A549 (cell line): ENCODE measurements at regions not wholly inside any gene's neighbourhood (a gene's known extent, or its start where the extent isn't known, plus 50 kb on each side); places are given as distances from the start of the nearest gene placed in this dataset.
"Not testable (repeated sequence)": the region's sequence is repeated elsewhere in the genome, so short reads cannot be mapped to it uniquely, and the experiment has no call there.

ENCODE experiments used
- ATAC-seq, 2 experiments: fragments of 200-7000 bp in 1 of 2; fragments of >200 bp in 1 of 2; cut with Nextera tagmentation in 1 of 2; cut with Tn5 transposase in 1 of 2; 3 replicates each; pipeline versions ENCODE4 v1.8.0 to v1.9.1; 2018 to 2020; ENCODE audit warnings: mild to moderate bottlenecking in 1 of 2, moderate library complexity in 1 of 2
- CTCF ChIA-PET: fragments of 300-600 bp; sonication (Branson Sonifier 250); formaldehyde crosslinking; extraction: SDS; loops from one replicate; lab custom pipeline; 2021; ENCODE audit warnings: antibody characterized with exemption, inconsistent platforms; lab: Yijun Ruan, JAX
- POLR2A ChIA-PET: fragments of 350-600 bp; formaldehyde crosslinking; extraction: SDS; loops from one replicate; lab custom pipeline; 2021; ENCODE audit warnings: antibody characterized with exemption, inconsistent platforms; lab: Yijun Ruan, JAX
- DNase-seq, 2 experiments: peaks; one replicate each; pipeline versions ENCODE4 v3.0.0 to v3.0.0-alpha.2; 2011 to 2016; ENCODE audit warnings: low read depth in 1 of 2, low spot score in 1 of 2
- FAIRE-seq: peaks from 2 replicates; lab custom pipeline; 2011; peaks lifted over from hg19 to GRCh38; lab: Jason Lieb, UNC
- H3K27ac ChIP-seq, 2 experiments: fragments of >200 bp; sonication (Bioruptor Twin); formaldehyde crosslinking; 3 replicates each; pipeline ENCODE4 v1.5.1; 2016 to 2017
- H3K4me1 ChIP-seq: fragments of >200 bp; sonication (Bioruptor Twin); formaldehyde crosslinking; 3 replicates; pipeline ENCODE4 v1.6.1; 2016
- H3K4me2 ChIP-seq: fragments of >200 bp; sonication (Bioruptor Twin); formaldehyde crosslinking; 3 replicates; pipeline ENCODE4 v1.6.1; 2016
- H3K4me3 ChIP-seq: fragments of >200 bp; sonication (Bioruptor Twin); formaldehyde crosslinking; 3 replicates; pipeline ENCODE4 v1.5.1; 2016
- H3K9me3 ChIP-seq: fragments of >200 bp; sonication (Bioruptor Twin); formaldehyde crosslinking; 3 replicates; pipeline ENCODE4 v1.6.1; 2016
- CBX2 ChIP-seq: fragments of 200-600 bp; sonication (generic); IDR thresholded peaks from 2 replicates; pipeline ENCODE4 v1.6.1; 2016; ENCODE audit warnings: low read depth, mild to moderate bottlenecking, borderline replicate concordance
- EHMT2 ChIP-seq: fragments of 200-600 bp; sonication (generic); IDR thresholded peaks from 2 replicates; pipeline ENCODE4 v1.6.1; 2016; ENCODE audit warnings: antibody characterized with exemption, low read depth, mild to moderate bottlenecking, moderate library complexity
- ESRRA ChIP-seq: fragments of 150-350 bp; IDR thresholded peaks from 2 replicates; pipeline ENCODE4 v1.6.1; 2014; ENCODE audit warnings: mild to moderate bottlenecking, low read length, borderline replicate concordance
- FOXS1 ChIP-seq: fragments of 250-450 bp; sonication (Bioruptor Pico); IDR thresholded peaks from 2 replicates; pipeline ENCODE4 v1.5.0; 2020; ENCODE audit warnings: mild to moderate bottlenecking, moderate library complexity
- GATA3 ChIP-seq: IDR thresholded peaks from 2 replicates; pipeline ENCODE4 v1.6.1; 2012; ENCODE audit warnings: borderline replicate concordance
- HEYL ChIP-seq: fragments of 250-450 bp; sonication (Bioruptor Pico); IDR thresholded peaks from 2 replicates; pipeline ENCODE4 v1.8.0; 2021; ENCODE audit warnings: mild to moderate bottlenecking, moderate library complexity
- PHF8 ChIP-seq: fragments of 200-600 bp; sonication (generic); IDR thresholded peaks from 2 replicates; pipeline ENCODE4 v1.6.1; 2016; ENCODE audit warnings: low read depth, mild to moderate bottlenecking, antibody characterized with exemption, moderate library complexity, borderline replicate concordance
- RAD21 ChIP-seq, 2 experiments: fragments of >200 bp in 1 of 2; sonication (Bioruptor Twin) in 1 of 2; formaldehyde crosslinking in 1 of 2; IDR thresholded peaks in 1 of 2; conservative IDR thresholded peaks in 1 of 2; 2 replicates in 1 of 2; 3 replicates in 1 of 2; pipeline ENCODE4 v1.6.1; 2012 to 2018; ENCODE audit warnings: inconsistent platforms in 1 of 2
- RARB ChIP-seq: fragments of 250-450 bp; sonication (Bioruptor Pico); IDR thresholded peaks from 2 replicates; pipeline ENCODE4 v1.8.0; 2021; ENCODE audit warnings: mild to moderate bottlenecking, moderate library complexity
- TP53 ChIP-seq: fragments of 250-450 bp; sonication (Bioruptor Pico); IDR thresholded peaks from 2 replicates; pipeline ENCODE4 v1.5.0; 2021; ENCODE audit warnings: mild to moderate bottlenecking, moderate library complexity
- ZNF302 ChIP-seq: fragments of 250-450 bp; sonication (Bioruptor Pico); IDR thresholded peaks from 2 replicates; pipeline ENCODE4 v1.9.0; 2021; ENCODE audit warnings: inconsistent platforms, mild to moderate bottlenecking, moderate library complexity
- WGBS: methylation state at CpG from one replicate; pipeline ENCODE4 v1.1.6; 2017; ENCODE audit errors: missing lambda C conversion rate; 5-methylcytosine and 5-hydroxymethylcytosine counted together
- TF ChIP-seq, protein P1 (sequence below): fragments of 200-600 bp; sonication (generic); IDR thresholded peaks from 2 replicates; pipeline ENCODE4 v1.6.1; 2016; ENCODE audit warnings: antibody characterized with exemption, mild to moderate bottlenecking, moderate library complexity
- TF ChIP-seq, protein P2 (sequence below): fragments of 450-650 bp; IDR thresholded peaks from 2 replicates; pipeline ENCODE4 v1.6.1; 2014; ENCODE audit warnings: antibody characterized with exemption
- TF ChIP-seq, protein P3 (sequence below): fragments of >200 bp; sonication (Bioruptor Twin); formaldehyde crosslinking; IDR thresholded peaks from 2 replicates; pipeline ENCODE4 v1.6.1; 2016
- TF ChIP-seq, protein P4 (sequence below): IDR thresholded peaks from 2 replicates; pipeline ENCODE4 v1.6.1; 2012; ENCODE audit warnings: low read depth, borderline replicate concordance
- TF ChIP-seq, protein P5 (sequence below): fragments of 250-450 bp; sonication (Bioruptor Pico); IDR thresholded peaks from 2 replicates; pipeline ENCODE4 v1.5.0; 2020; ENCODE audit warnings: low read depth, mild to moderate bottlenecking, moderate library complexity

DNA sequence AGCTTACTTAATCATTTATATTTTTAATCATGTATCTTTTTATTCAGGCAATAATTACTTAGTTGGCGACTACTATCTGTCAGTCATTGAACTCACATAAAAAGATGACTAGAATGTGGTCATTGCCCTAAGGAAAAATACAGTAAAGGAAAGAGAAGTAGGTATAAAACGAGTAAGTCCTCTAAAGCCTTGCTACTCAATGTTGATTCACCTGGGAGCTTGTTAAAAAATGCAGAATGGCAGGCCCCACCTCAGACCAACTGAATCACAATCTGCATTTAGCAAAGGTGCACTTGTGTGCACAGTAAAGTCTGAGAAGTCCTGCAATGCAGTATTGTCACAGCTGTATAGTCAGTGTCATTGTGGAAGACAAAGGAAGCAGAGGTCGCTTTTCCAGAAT, 592.4 kb downstream of the CSNK1G3 start (continued):
- TF ChIP-seq, protein P1, sequence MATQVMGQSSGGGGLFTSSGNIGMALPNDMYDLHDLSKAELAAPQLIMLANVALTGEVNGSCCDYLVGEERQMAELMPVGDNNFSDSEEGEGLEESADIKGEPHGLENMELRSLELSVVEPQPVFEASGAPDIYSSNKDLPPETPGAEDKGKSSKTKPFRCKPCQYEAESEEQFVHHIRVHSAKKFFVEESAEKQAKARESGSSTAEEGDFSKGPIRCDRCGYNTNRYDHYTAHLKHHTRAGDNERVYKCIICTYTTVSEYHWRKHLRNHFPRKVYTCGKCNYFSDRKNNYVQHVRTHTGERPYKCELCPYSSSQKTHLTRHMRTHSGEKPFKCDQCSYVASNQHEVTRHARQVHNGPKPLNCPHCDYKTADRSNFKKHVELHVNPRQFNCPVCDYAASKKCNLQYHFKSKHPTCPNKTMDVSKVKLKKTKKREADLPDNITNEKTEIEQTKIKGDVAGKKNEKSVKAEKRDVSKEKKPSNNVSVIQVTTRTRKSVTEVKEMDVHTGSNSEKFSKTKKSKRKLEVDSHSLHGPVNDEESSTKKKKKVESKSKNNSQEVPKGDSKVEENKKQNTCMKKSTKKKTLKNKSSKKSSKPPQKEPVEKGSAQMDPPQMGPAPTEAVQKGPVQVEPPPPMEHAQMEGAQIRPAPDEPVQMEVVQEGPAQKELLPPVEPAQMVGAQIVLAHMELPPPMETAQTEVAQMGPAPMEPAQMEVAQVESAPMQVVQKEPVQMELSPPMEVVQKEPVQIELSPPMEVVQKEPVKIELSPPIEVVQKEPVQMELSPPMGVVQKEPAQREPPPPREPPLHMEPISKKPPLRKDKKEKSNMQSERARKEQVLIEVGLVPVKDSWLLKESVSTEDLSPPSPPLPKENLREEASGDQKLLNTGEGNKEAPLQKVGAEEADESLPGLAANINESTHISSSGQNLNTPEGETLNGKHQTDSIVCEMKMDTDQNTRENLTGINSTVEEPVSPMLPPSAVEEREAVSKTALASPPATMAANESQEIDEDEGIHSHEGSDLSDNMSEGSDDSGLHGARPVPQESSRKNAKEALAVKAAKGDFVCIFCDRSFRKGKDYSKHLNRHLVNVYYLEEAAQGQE = no peak
- TF ChIP-seq EHMT2 = no peak
- TF ChIP-seq, protein P2, sequence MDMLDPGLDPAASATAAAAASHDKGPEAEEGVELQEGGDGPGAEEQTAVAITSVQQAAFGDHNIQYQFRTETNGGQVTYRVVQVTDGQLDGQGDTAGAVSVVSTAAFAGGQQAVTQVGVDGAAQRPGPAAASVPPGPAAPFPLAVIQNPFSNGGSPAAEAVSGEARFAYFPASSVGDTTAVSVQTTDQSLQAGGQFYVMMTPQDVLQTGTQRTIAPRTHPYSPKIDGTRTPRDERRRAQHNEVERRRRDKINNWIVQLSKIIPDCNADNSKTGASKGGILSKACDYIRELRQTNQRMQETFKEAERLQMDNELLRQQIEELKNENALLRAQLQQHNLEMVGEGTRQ = no peak
- TF ChIP-seq PHF8 = no peak

DNA sequence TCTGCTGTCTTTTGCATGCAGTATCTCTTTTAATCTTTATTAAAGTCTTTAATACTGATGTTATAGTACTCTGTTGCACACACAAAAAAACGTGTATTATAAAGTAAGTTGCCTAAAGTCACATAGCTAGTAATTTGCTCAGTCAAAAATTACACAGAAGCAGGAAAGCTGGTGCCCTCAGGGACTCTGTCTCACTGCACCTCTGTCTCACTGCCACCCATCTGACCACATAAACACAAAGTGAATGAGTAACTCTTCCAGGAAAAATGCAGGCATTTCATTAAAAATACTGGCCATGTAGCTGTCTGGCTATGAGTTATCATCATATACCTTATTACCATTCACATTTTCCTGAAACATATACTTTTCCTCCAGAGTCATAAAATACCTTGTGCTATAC, 591.7 kb downstream of the CSNK1G3 start:
- 0% methylated on average over 1 of the region's 1 CpG for WGBS
- Histone ChIP-seq H3K4me1 (no peaks in the 10 kb centered on the region), H3K4me3 (no peak overlapping the region), H3K9me3 (no peaks in the 10 kb centered on the region), H3K27ac (no peak overlapping the region), H3K4me2 (no peak overlapping the region)
- ChIA-PET CTCF (no interaction called here), POLR2A (no interaction called here)
- FAIRE-seq (no peak), ATAC-seq (no peak), DNase-seq (no peak)
- TF ChIP-seq GATA3 (no peak), TP53 (CRISPR knock-in tag) (no peak)

DNA sequence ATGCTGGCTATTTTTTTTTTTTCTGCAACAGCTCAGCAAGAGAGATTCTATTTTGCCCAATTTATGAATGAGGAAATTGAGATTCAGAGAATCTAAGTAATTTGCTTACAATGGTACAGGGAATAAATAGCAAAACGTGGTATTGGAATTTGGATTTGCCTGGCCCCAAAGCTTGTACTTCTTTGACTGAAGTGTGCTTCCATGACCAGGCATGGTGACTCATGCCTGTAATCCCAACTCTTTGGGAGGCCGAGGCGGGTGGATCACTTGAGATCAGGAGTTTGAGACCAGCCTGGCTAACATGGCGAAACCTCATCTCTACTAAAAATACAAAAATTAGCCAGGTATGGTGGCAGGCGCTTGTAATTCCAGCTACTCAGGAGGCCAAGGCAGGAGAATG, 591.1 kb downstream of the CSNK1G3 start:
- H3K9me3 ChIP-seq, FAIRE-seq, CTCF ChIA-PET, H3K4me2 ChIP-seq, ATAC-seq, POLR2A ChIA-PET, H3K4me1 ChIP-seq, H3K4me3 ChIP-seq, H3K27ac ChIP-seq, DNase-seq: not testable (repeated sequence)
- 67% methylated on average over 5 of the region's 5 CpGs for WGBS

DNA sequence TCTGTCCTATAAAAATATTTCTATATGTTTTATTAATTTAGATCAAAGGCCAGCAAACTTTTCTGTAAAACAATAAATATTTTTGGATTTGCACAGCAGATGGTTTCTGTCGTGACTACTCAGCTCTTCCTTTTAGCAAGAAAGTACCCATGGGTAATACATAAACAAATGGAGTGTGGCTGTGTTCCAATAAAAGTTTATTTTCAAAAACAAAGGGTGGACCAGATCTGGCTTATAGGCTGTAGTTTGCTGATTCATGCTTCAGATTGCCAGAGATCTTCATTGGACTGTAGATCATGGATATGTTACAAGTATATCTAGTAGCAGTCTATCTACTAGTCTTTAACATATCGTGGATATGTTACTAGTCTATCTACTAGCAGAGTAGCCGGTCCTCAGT, 590.5 kb downstream of the CSNK1G3 start:
- H3K9me3 ChIP-seq = no peaks in the 10 kb centered on the region
- ATAC-seq = no peak
- ChIA-PET CTCF (no interaction called here), POLR2A (no interaction called here)
- H3K4me2 ChIP-seq = no peak overlapping the region
- H3K4me1 ChIP-seq = no peaks in the 10 kb centered on the region
- TF ChIP-seq RARB (CRISPR knock-in tag) = no peak
- no peak for TF ChIP-seq PHF8
- no peak for TF ChIP-seq CBX2
- TF ChIP-seq, protein P3, sequence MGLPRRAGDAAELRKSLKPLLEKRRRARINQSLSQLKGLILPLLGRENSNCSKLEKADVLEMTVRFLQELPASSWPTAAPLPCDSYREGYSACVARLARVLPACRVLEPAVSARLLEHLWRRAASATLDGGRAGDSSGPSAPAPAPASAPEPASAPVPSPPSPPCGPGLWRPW = no peak
- TF ChIP-seq HEYL (CRISPR knock-in tag) = no peak
- no peak for TF ChIP-seq FOXS1 (CRISPR knock-in tag)
- TF ChIP-seq, protein P4, sequence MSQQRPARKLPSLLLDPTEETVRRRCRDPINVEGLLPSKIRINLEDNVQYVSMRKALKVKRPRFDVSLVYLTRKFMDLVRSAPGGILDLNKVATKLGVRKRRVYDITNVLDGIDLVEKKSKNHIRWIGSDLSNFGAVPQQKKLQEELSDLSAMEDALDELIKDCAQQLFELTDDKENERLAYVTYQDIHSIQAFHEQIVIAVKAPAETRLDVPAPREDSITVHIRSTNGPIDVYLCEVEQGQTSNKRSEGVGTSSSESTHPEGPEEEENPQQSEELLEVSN = no peak
- TF ChIP-seq RAD21 (conservative IDR thresholded peaks at IDR 0.05 in 1 of 2, IDR thresholded peaks at IDR 0.05 in 1 of 2) = no peak
- TF ChIP-seq ESRRA = no peak
- TF ChIP-seq, protein P5, sequence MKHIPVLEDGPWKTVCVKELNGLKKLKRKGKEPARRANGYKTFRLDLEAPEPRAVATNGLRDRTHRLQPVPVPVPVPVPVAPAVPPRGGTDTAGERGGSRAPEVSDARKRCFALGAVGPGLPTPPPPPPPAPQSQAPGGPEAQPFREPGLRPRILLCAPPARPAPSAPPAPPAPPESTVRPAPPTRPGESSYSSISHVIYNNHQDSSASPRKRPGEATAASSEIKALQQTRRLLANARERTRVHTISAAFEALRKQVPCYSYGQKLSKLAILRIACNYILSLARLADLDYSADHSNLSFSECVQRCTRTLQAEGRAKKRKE (CRISPR knock-in tag) = no peak
- no peak for TF ChIP-seq ZNF302
- TF ChIP-seq, all 56 proteins: peak for 0
- Histone ChIP-seq H3K27ac (no peak overlapping the region), H3K4me3 (no peak overlapping the region)
- WGBS = 64% methylated on average over 3 of the region's 3 CpGs
- DNase-seq = no peak
- FAIRE-seq = no peak
